Endothelial cell of umbilical vein (primary cell): ENCODE measurements at regions not wholly inside any gene's neighbourhood (a gene's known extent, or its start where the extent isn't known, plus 50 kb on each side); places are given as distances from the start of the nearest gene placed in this dataset.

Experiments
- BruUV-seq: library from RNA; stranded (reverse); fragments of 400-500 nt; replicated peaks from 2 replicates; lab custom pipeline; 2021; lab: Mats Ljungman, UMichigan
- CTCF ChIA-PET: fragments of 300-600, 350-600 bp; sonication (Branson Sonifier 250); formaldehyde crosslinking; loops from one replicate; lab custom pipeline; 2021; ENCODE audit warnings: antibody characterized with exemption, inconsistent platforms; lab: Charles Lee
- POLR2A ChIA-PET: fragments of 300-600, 350-600 bp; sonication (Branson Sonifier 250); formaldehyde crosslinking; loops from one replicate; lab custom pipeline; 2021; ENCODE audit warnings: antibody characterized with exemption, inconsistent platforms; lab: Charles Lee
- DNase-seq: peaks from one replicate; pipeline ENCODE4 v3.0.0-alpha.2; 2011; ENCODE audit warnings: low read depth, low spot score
- FAIRE-seq: peaks from 2 replicates; lab custom pipeline; 2011; peaks lifted over from hg19 to GRCh38; lab: Jason Lieb, UNC
- H2AFZ ChIP-seq: 2 replicates; pipeline ENCODE4 v1.6.0; 2012; ENCODE audit warnings: low read depth, low read length, control low read depth, inconsistent platforms
- H3K27ac ChIP-seq: 2 replicates; pipeline ENCODE4 v1.5.1; 2011; ENCODE audit warnings: low read depth, mild to moderate bottlenecking, control low read depth, low read length, moderate library complexity; ENCODE audit not compliant: insufficient read depth
- H3K27me3 ChIP-seq, 2 experiments: 2 replicates each; pipeline versions ENCODE4 v1.6.0 to v1.6.1; 2011; ENCODE audit warnings: low read length in 2 of 2, mixed read lengths in 1 of 2; ENCODE audit not compliant: control insufficient read depth in 2 of 2, insufficient read depth in 2 of 2
- H3K36me3 ChIP-seq, 2 experiments: 2 replicates in 1 of 2; 3 replicates in 1 of 2; pipeline ENCODE4 v1.5.1; 2011; ENCODE audit warnings: low read length in 2 of 2, mild to moderate bottlenecking in 1 of 2, moderate library complexity in 1 of 2; ENCODE audit not compliant: control insufficient read depth in 2 of 2, insufficient read depth in 2 of 2; ENCODE audit errors: extremely low read depth in 1 of 2
- H3K4me1 ChIP-seq: 3 replicates; pipeline ENCODE4 v1.5.1; 2011; ENCODE audit warnings: mild to moderate bottlenecking, low read length; ENCODE audit not compliant: control insufficient read depth, insufficient read depth; ENCODE audit errors: extremely low read depth
- H3K4me2 ChIP-seq: 2 replicates; pipeline ENCODE4 v1.6.1; 2011; ENCODE audit warnings: low read length, control low read depth, mixed read lengths; ENCODE audit not compliant: insufficient read depth
- H3K4me3 ChIP-seq, 3 experiments: fragments of 200-600 bp in 1 of 3; sonication (generic), shearing (Covaris generic) in 1 of 3; replicated peaks in 1 of 3; 2 replicates each; pipeline ENCODE4 v1.5.1; 2011 to 2016; ENCODE audit warnings: control low read depth in 3 of 3, low read length in 3 of 3, mild to moderate bottlenecking in 2 of 3, inconsistent platforms in 1 of 3, low read depth in 1 of 3, moderate library complexity in 1 of 3; ENCODE audit not compliant: insufficient read depth in 1 of 3
- H3K79me2 ChIP-seq: 2 replicates; pipeline ENCODE4 v1.6.0; 2012; ENCODE audit warnings: low read length, inconsistent platforms; ENCODE audit not compliant: control insufficient read depth, insufficient read depth
- H3K9ac ChIP-seq: replicated peaks from 2 replicates; pipeline ENCODE3; 2011; ENCODE audit warnings: low read length, control low read depth; ENCODE audit not compliant: insufficient read depth; ENCODE audit errors: extremely low read depth
- H3K9me1 ChIP-seq: replicated peaks from 3 replicates; pipeline ENCODE4 v1.6.0; 2011; ENCODE audit warnings: mild to moderate bottlenecking, low read length; ENCODE audit not compliant: control insufficient read depth, insufficient read depth; ENCODE audit errors: extremely low read depth
- H3K9me3 ChIP-seq: replicated peaks from 2 replicates; pipeline ENCODE4 v1.5.1; 2012; ENCODE audit warnings: low read length, inconsistent platforms; ENCODE audit not compliant: control insufficient read depth, insufficient read depth
- H4K20me1 ChIP-seq: replicated peaks from 2 replicates; pipeline ENCODE3; 2011; ENCODE audit warnings: mild to moderate bottlenecking, low read length; ENCODE audit not compliant: control insufficient read depth, insufficient read depth; ENCODE audit errors: extremely low read depth
- CTCF ChIP-seq, 2 donors: IDR thresholded peaks; 1 replicate in 1 of 2; 2 replicates in 1 of 2; pipeline ENCODE4 v1.5.1; 2011; ENCODE audit warnings: low read length in 2 of 2, mild to moderate bottlenecking in 2 of 2, moderate library complexity in 2 of 2, control low read depth in 1 of 2, inconsistent platforms in 1 of 2, low read depth in 1 of 2; ENCODE audit not compliant: insufficient read depth in 1 of 2; ENCODE audit errors: extremely low read depth in 1 of 2
- EZH2 ChIP-seq: IDR thresholded peaks from 2 replicates; pipeline ENCODE4 v1.6.1; 2012; ENCODE audit warnings: borderline replicate concordance, low read depth, mild to moderate bottlenecking, moderate library complexity, low read length, inconsistent platforms; ENCODE audit not compliant: severe bottlenecking
- FOS ChIP-seq: IDR thresholded peaks from 2 replicates; pipeline ENCODE4 v1.6.1; 2011; ENCODE audit warnings: mild to moderate bottlenecking, low read length, moderate library complexity, borderline replicate concordance; ENCODE audit not compliant: insufficient read depth
- GATA2 ChIP-seq: IDR thresholded peaks from 2 replicates; pipeline ENCODE4 v1.7.0; 2011; ENCODE audit warnings: low read depth, mild to moderate bottlenecking, moderate library complexity, mixed read lengths, low read length; ENCODE audit not compliant: insufficient read length, insufficient read depth
- JUN ChIP-seq: IDR thresholded peaks from 2 replicates; pipeline ENCODE4 v1.6.1; 2011; ENCODE audit warnings: borderline replicate concordance, low read depth; ENCODE audit not compliant: insufficient read length, insufficient read depth
- MAX ChIP-seq: IDR thresholded peaks from 2 replicates; pipeline ENCODE4 v1.6.1; 2011; ENCODE audit not compliant: insufficient read depth, insufficient read length
- MYC ChIP-seq: IDR thresholded peaks from one replicate; pipeline ENCODE4 v1.6.1; 2011; ENCODE audit warnings: mild to moderate bottlenecking, low read depth, low read length
- POLR2A ChIP-seq: IDR thresholded peaks from 2 replicates; pipeline ENCODE4 v1.6.1; 2012; ENCODE audit warnings: low read depth, mild to moderate bottlenecking, control low read depth, low read length
- POLR2AphosphoS5 ChIP-seq: IDR thresholded peaks from 2 replicates; pipeline ENCODE4 v1.6.1; 2012; ENCODE audit warnings: low read depth, mild to moderate bottlenecking, control low read depth, low read length, moderate library complexity; ENCODE audit not compliant: insufficient read depth
- dilution Hi-C: fragments of 300-500 bp; cut with MboI; formaldehyde crosslinking; loops from one replicate; pipeline ENCODE4 v1.15.0; 2019; ENCODE audit warnings: low sequenced_read_pairs; ENCODE audit not compliant: extremely low pct_ligation_motif_present
- intact Hi-C: fragments of 100-400 bp; cut with micrococcal nuclease; formaldehyde crosslinking; loops from one replicate; pipeline ENCODE4 v1.10.0; 2022

- Histone ChIP-seq H4K20me1 (no peaks in the 10 kb centered on the region), H3K9me1 (no peaks in the 10 kb centered on the region), H3K9me3 (no peaks in the 10 kb centered on the region), H3K27me3 (no peaks in the 10 kb centered on the region), H2AFZ (no peak overlapping the region), H3K4me2 (no peak overlapping the region), H3K9ac (no peak overlapping the region), H3K4me3 (no peak overlapping the region), H3K79me2 (no peaks in the 10 kb centered on the region), H3K4me1 (no peaks in the 10 kb centered on the region), H3K36me3 (no peaks in the 10 kb centered on the region), H3K27ac (no peak overlapping the region)
- ChIA-PET CTCF (no interaction called here), POLR2A (no interaction called here)
- no peak for FAIRE-seq
- BruUV-seq, result no TSS peak
- TF ChIP-seq MAX, result no peak
- TF ChIP-seq MYC, result no peak
- no peak for TF ChIP-seq GATA2
- TF ChIP-seq FOS, result no peak
- no peak for TF ChIP-seq EZH2
- TF ChIP-seq JUN, result no peak
- no peak for TF ChIP-seq POLR2AphosphoS5
- no peak for TF ChIP-seq CTCF (IDR thresholded peaks at IDR 0.05; ENCODE audit: extremely low read depth in 1 of 2, insufficient read depth in 1 of 2, low read depth in 1 of 2, low read length in 2 of 2)
- TF ChIP-seq POLR2A, result no peak
- dilution Hi-C loops, result no loop called here
- intact Hi-C loops, result no loop called here
- no peak for DNase-seq
Observed at GRCh38 chr5:38048400-38048799, 208.6 kb upstream of the GDNF start.
